K562 (cell line): ENCODE measurements at regions not wholly inside any gene's neighbourhood (a gene's known extent, or its start where the extent isn't known, plus 50 kb on each side); places are given as distances from the start of the nearest gene placed in this dataset.

Source experiments
- HCFC1 ChIP-seq: IDR thresholded peaks from 2 replicates; pipeline ENCODE4 v1.6.1; 2012; ENCODE audit warnings: low read depth, low read length, improper control_type of control experiment
- HIVEP1 ChIP-seq: fragments of 250-450 bp; sonication (Bioruptor Pico); IDR thresholded peaks from 2 replicates; pipeline ENCODE4 v1.4.0; 2020; ENCODE audit warnings: mild to moderate bottlenecking
- KLF13 ChIP-seq: fragments of 450-650 bp; IDR thresholded peaks from 2 replicates; pipeline ENCODE4 v1.6.1; 2016; ENCODE audit warnings: missing genetic modification characterization, low read depth, mild to moderate bottlenecking, missing compliant biosample characterization, moderate library complexity, borderline replicate concordance
- MAZ ChIP-seq, 2 experiments: fragments of 450-650 bp in 1 of 2; sonication (generic) in 1 of 2; formaldehyde crosslinking; IDR thresholded peaks in 1 of 2; conservative IDR thresholded peaks in 1 of 2; 2 replicates each; pipeline versions ENCODE4 v1.4.0 to v1.5.0; 2020; ENCODE audit warnings: mild to moderate bottlenecking in 1 of 2, missing genetic modification reagents in 1 of 2
- MYC ChIP-seq, 2 experiments: fragments of 250-450 bp in 1 of 2; sonication (Bioruptor Pico) in 1 of 2; IDR thresholded peaks; 2 replicates each; pipeline versions ENCODE4 v1.5.1 to v1.6.1; 2012 to 2021; ENCODE audit warnings: low read depth in 2 of 2, borderline replicate concordance in 1 of 2, improper control_type of control experiment in 1 of 2, low read length in 1 of 2, mild to moderate bottlenecking in 1 of 2, moderate library complexity in 1 of 2
- SAP30 ChIP-seq: fragments of 200-600 bp; sonication (generic); IDR thresholded peaks from 2 replicates; pipeline ENCODE4 v1.6.1; 2012; ENCODE audit warnings: borderline replicate concordance, low read depth, mild to moderate bottlenecking, moderate library complexity, low read length, control low read depth, inconsistent platforms; ENCODE audit not compliant: insufficient read depth, poor library complexity, severe bottlenecking
- ZC3H4 ChIP-seq: sonication (generic); formaldehyde crosslinking; IDR thresholded peaks from 2 replicates; pipeline ENCODE4 v1.9.0; 2021; ENCODE audit warnings: missing genetic modification reagents, borderline replicate concordance
- ZNF347 ChIP-seq: fragments of 450-650 bp; formaldehyde crosslinking; IDR thresholded peaks from 2 replicates; pipeline ENCODE4 v1.4.0; 2020; ENCODE audit warnings: low read depth, mild to moderate bottlenecking, moderate library complexity
- TF ChIP-seq, protein P1 (sequence below): fragments of 450-650 bp; IDR thresholded peaks from 2 replicates; pipeline ENCODE4 v1.6.1; 2017; ENCODE audit warnings: antibody characterized with exemption, mild to moderate bottlenecking
- TF ChIP-seq, protein P2 (sequence below), 2 experiments: fragments of 450-650 bp; formaldehyde crosslinking in 1 of 2; IDR thresholded peaks; 2 replicates each; pipeline versions ENCODE4 v1.4.0 to v1.6.1; 2014 to 2020; ENCODE audit warnings: mild to moderate bottlenecking in 2 of 2, borderline replicate concordance in 1 of 2, low read depth in 1 of 2

DNA sequence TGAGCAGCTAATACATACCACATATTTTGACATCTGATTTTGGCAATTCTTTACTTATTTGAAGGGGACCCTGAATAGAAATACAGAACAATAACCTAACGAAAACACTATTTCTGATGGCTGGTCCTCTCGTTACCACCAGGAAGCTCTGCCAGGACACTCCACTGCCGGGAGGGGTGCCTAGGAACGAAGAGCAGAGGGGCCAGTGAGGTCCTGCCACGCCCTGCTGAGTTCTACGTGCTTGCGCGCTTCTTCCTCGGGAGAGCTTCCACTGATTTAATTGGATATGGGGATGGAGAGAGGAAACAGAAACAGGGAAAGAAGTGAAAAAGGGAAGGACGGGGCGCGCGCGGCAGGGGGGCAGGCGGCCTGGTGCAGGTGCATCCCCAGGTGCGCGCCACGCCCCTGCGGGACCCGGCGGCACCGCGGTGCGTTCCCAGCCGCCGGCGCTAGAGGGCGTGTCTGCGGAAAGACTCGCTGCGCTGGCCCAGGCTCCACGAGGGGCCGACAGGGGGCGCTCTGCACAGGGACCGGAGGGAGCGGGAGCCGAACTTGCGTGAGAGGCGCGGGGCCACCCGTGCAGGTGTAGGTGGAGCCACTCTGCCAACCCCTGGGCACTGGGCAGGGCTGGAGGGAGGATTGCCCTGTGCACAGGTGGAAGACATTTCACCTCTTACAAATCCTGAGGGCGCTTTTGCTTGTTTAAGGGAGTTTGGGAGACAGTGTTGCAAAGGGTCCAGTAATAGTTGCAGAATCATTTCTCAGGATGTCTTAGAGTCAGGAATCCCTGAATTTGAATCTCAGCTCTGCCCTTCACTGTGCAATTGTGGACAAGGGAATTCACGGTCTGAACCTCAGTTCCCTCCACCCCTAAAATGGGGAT lies 986.3 kb upstream of the TMEM132C start (continued):
- TF ChIP-seq, protein P1, sequence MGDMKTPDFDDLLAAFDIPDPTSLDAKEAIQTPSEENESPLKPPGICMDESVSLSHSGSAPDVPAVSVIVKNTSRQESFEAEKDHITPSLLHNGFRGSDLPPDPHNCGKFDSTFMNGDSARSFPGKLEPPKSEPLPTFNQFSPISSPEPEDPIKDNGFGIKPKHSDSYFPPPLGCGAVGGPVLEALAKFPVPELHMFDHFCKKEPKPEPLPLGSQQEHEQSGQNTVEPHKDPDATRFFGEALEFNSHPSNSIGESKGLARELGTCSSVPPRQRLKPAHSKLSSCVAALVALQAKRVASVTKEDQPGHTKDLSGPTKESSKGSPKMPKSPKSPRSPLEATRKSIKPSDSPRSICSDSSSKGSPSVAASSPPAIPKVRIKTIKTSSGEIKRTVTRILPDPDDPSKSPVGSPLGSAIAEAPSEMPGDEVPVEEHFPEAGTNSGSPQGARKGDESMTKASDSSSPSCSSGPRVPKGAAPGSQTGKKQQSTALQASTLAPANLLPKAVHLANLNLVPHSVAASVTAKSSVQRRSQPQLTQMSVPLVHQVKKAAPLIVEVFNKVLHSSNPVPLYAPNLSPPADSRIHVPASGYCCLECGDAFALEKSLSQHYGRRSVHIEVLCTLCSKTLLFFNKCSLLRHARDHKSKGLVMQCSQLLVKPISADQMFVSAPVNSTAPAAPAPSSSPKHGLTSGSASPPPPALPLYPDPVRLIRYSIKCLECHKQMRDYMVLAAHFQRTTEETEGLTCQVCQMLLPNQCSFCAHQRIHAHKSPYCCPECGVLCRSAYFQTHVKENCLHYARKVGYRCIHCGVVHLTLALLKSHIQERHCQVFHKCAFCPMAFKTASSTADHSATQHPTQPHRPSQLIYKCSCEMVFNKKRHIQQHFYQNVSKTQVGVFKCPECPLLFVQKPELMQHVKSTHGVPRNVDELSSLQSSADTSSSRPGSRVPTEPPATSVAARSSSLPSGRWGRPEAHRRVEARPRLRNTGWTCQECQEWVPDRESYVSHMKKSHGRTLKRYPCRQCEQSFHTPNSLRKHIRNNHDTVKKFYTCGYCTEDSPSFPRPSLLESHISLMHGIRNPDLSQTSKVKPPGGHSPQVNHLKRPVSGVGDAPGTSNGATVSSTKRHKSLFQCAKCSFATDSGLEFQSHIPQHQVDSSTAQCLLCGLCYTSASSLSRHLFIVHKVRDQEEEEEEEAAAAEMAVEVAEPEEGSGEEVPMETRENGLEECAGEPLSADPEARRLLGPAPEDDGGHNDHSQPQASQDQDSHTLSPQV = peak; percentile 68; the same call in 1 of the 2 replicates
- peak in 1 of 2 experiments; percentile 65; a peak in 1 of 4 replicates for TF ChIP-seq MAZ (CRISPR knock-in tag; conservative IDR thresholded peaks at IDR 0.05 in 1 of 2, IDR thresholded peaks at IDR 0.05 in 1 of 2)
- TF ChIP-seq HIVEP1 (CRISPR knock-in tag) = no peak
- TF ChIP-seq MYC (IDR thresholded peaks at IDR 0.05; ENCODE audit: low read depth, low read length) = peak; percentile 59; the same call in 1 of the 2 replicates
- TF ChIP-seq MYC (CRISPR knock-in tag; IDR thresholded peaks at IDR 0.05; ENCODE audit: borderline replicate concordance, low read depth) = no peak
- peak; percentile 86 for TF ChIP-seq KLF13 (tag)
- TF ChIP-seq SAP30 = no peak
- no peak for TF ChIP-seq ZNF347 (CRISPR knock-in tag)
- TF ChIP-seq, protein P2, sequence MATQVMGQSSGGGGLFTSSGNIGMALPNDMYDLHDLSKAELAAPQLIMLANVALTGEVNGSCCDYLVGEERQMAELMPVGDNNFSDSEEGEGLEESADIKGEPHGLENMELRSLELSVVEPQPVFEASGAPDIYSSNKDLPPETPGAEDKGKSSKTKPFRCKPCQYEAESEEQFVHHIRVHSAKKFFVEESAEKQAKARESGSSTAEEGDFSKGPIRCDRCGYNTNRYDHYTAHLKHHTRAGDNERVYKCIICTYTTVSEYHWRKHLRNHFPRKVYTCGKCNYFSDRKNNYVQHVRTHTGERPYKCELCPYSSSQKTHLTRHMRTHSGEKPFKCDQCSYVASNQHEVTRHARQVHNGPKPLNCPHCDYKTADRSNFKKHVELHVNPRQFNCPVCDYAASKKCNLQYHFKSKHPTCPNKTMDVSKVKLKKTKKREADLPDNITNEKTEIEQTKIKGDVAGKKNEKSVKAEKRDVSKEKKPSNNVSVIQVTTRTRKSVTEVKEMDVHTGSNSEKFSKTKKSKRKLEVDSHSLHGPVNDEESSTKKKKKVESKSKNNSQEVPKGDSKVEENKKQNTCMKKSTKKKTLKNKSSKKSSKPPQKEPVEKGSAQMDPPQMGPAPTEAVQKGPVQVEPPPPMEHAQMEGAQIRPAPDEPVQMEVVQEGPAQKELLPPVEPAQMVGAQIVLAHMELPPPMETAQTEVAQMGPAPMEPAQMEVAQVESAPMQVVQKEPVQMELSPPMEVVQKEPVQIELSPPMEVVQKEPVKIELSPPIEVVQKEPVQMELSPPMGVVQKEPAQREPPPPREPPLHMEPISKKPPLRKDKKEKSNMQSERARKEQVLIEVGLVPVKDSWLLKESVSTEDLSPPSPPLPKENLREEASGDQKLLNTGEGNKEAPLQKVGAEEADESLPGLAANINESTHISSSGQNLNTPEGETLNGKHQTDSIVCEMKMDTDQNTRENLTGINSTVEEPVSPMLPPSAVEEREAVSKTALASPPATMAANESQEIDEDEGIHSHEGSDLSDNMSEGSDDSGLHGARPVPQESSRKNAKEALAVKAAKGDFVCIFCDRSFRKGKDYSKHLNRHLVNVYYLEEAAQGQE (IDR thresholded peaks at IDR 0.05; ENCODE audit: borderline replicate concordance) = peak; percentile 69
- TF ChIP-seq, protein P2 (CRISPR knock-in tag; IDR thresholded peaks at IDR 0.05; ENCODE audit: low read depth) = no peak
- no peak for TF ChIP-seq ZC3H4 (CRISPR knock-in tag)
- TF ChIP-seq HCFC1 = 0 out of 2 replicates have a peak, but pooled peaks have one; percentile 8
